ENCODE measurements at regions not wholly inside any gene's neighbourhood (a gene's known extent, or its start where the extent isn't known, plus 50 kb on each side); places are given as distances from the start of the nearest gene placed in this dataset.

DNA sequence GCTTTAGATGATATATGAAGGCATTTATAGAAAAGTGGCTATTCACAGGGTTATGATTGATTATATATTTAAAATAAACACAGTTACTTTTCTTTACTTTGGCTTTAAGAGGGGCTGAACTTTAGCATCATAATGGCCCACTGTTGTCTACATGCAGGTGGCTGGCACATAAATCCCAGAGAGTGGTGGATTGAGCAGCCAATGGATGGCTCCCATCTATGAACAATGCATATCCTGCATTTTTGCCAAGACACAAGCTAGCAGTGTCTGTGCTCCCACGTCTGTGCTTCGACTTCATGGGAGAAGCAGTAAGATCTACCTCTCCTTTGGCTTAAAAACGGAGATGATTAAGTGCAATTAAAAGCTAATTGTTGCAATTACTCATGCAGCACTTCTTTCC lies 373.2 kb upstream of the CDH11 start:
- TF ChIP-seq EZH2phosphoT487 (IDR thresholded peaks at IDR 0.05; ENCODE audit: borderline replicate concordance, low read length) (no peak), EZH2 (IDR thresholded peaks at IDR 0.05; ENCODE audit: low read length, unreplicated experiment) (no peak)
- TF ChIP-seq, protein P1, sequence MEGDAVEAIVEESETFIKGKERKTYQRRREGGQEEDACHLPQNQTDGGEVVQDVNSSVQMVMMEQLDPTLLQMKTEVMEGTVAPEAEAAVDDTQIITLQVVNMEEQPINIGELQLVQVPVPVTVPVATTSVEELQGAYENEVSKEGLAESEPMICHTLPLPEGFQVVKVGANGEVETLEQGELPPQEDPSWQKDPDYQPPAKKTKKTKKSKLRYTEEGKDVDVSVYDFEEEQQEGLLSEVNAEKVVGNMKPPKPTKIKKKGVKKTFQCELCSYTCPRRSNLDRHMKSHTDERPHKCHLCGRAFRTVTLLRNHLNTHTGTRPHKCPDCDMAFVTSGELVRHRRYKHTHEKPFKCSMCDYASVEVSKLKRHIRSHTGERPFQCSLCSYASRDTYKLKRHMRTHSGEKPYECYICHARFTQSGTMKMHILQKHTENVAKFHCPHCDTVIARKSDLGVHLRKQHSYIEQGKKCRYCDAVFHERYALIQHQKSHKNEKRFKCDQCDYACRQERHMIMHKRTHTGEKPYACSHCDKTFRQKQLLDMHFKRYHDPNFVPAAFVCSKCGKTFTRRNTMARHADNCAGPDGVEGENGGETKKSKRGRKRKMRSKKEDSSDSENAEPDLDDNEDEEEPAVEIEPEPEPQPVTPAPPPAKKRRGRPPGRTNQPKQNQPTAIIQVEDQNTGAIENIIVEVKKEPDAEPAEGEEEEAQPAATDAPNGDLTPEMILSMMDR (conservative IDR thresholded peaks at IDR 0.05; ENCODE audit: low read depth, low read length), result no peak
